Hematopoietic multipotent progenitor cell treated with erythropoietin and hydrocortisone succinate and interleukin-3 and kit ligand, for 15 days (in vitro differentiated cells): ENCODE measurements at regions not wholly inside any gene's neighbourhood (a gene's known extent, or its start where the extent isn't known, plus 50 kb on each side); places are given as distances from the start of the nearest gene placed in this dataset.
"Not testable (repeated sequence)": the region's sequence is repeated elsewhere in the genome, so short reads cannot be mapped to it uniquely, and the experiment has no call there.

Source experiments
- DNase-seq: peaks from one replicate; pipeline ENCODE4 v3.0.0-alpha.2; 2015; ENCODE audit warnings: low spot score

- no peak for DNase-seq
Observed at GRCh38 chr9:115808108-115808507, 345.5 kb upstream of the PAPPA start.

- DNase-seq, result no peak
Observed at GRCh38 chr9:115808695-115809094, 344.9 kb upstream of the PAPPA start.

- DNase-seq, result no peak
Observed at GRCh38 chr9:115810166-115810565, 343.4 kb upstream of the PAPPA start.

GRCh38 chr9:115814081-115814480 lies 339.5 kb upstream of the PAPPA start:
- no peak for DNase-seq

- DNase-seq, result no peak
Observed at GRCh38 chr9:115815786-115816185, 337.8 kb upstream of the PAPPA start.

GRCh38 chr9:115818651-115819050 lies 334.9 kb upstream of the PAPPA start:
- DNase-seq, result not testable (repeated sequence)

GRCh38 chr9:115832031-115832430 lies 321.6 kb upstream of the PAPPA start:
- no peak for DNase-seq

GRCh38 chr9:115837618-115838017 lies 316.0 kb upstream of the PAPPA start:
- DNase-seq, result no peak

GRCh38 chr9:115838417-115838816 lies 315.2 kb upstream of the PAPPA start:
- DNase-seq, result no peak

GRCh38 chr9:115844433-115844832 lies 309.2 kb upstream of the PAPPA start:
- DNase-seq, result not testable (repeated sequence)

GRCh38 chr9:115845648-115846312 lies 307.8 kb upstream of the PAPPA start:
- no peak for DNase-seq

- DNase-seq, result no peak
Observed at GRCh38 chr9:115847216-115847615, 306.4 kb upstream of the PAPPA start.

- no peak for DNase-seq
Observed at GRCh38 chr9:115849679-115850412, 303.7 kb upstream of the PAPPA start.

- DNase-seq, result no peak
Observed at GRCh38 chr9:115850548-115851304, 302.9 kb upstream of the PAPPA start.

GRCh38 chr9:115855458-115856133 lies 298.0 kb upstream of the PAPPA start:
- DNase-seq, result no peak

- DNase-seq, result not testable (repeated sequence)
Observed at GRCh38 chr9:115858421-115858820, 295.2 kb upstream of the PAPPA start.

GRCh38 chr9:115862021-115862420 lies 291.6 kb upstream of the PAPPA start:
- no peak for DNase-seq

- no peak for DNase-seq
Observed at GRCh38 chr9:115864581-115864980, 289.0 kb upstream of the PAPPA start.

GRCh38 chr9:115867326-115867725 lies 286.3 kb upstream of the PAPPA start:
- DNase-seq, result no peak

GRCh38 chr9:115877852-115878438 lies 275.6 kb upstream of the PAPPA start:
- DNase-seq, result no peak

GRCh38 chr9:115879451-115879850 lies 274.1 kb upstream of the PAPPA start:
- no peak for DNase-seq
